ENCODE measurements at regions not wholly inside any gene's neighbourhood (a gene's known extent, or its start where the extent isn't known, plus 50 kb on each side); places are given as distances from the start of the nearest gene placed in this dataset.

- Mint-ChIP-seq H3K9me3 (peaks cover 5% of the 10 kb centered on the region), H3K4me1 (no peaks in the 10 kb centered on the region), H3K27me3 (ENCODE audit: low read depth) (no peaks in the 10 kb centered on the region), H3K27ac (no peak overlapping the region), H3K36me3 (peaks cover 2% of the 10 kb centered on the region), H3K4me3 (no peak overlapping the region)
- no peak for TF ChIP-seq CTCF (IDR thresholded peaks at IDR 0.05; ENCODE audit: unreplicated experiment)
- no peak for DNase-seq (ENCODE audit: low spot score in 2 of 2, unreplicated experiment in 2 of 2)
Measured at GRCh38 chr13:92967923-92968322, 258.7 kb upstream of the GPC6 start.

GRCh38 chr13:92972751-92973150, 253.9 kb upstream of the GPC6 start:
- no peak overlapping the region for H3K27ac Mint-ChIP-seq
- DNase-seq (ENCODE audit: low spot score in 2 of 2, unreplicated experiment in 2 of 2): no peak
- TF ChIP-seq CTCF (IDR thresholded peaks at IDR 0.05; ENCODE audit: unreplicated experiment): no peak
- no peaks in the 10 kb centered on the region for H3K36me3 Mint-ChIP-seq
- peaks cover 4% of the 10 kb centered on the region for H3K9me3 Mint-ChIP-seq
- H3K4me3 Mint-ChIP-seq: no peak overlapping the region
- no peaks in the 10 kb centered on the region for H3K27me3 Mint-ChIP-seq (ENCODE audit: low read depth)
- H3K4me1 Mint-ChIP-seq: no peaks in the 10 kb centered on the region

GRCh38 chr13:92974905-92975429, 251.6 kb upstream of the GPC6 start:
- Mint-ChIP-seq H3K27me3 (ENCODE audit: low read depth) (no peaks in the 10 kb centered on the region), H3K4me3 (no peak overlapping the region), H3K27ac (no peak overlapping the region), H3K4me1 (no peaks in the 10 kb centered on the region), H3K36me3 (no peaks in the 10 kb centered on the region), H3K9me3 (peaks cover 4% of the 10 kb centered on the region)
- DNase-seq (ENCODE audit: low spot score in 2 of 2, unreplicated experiment in 2 of 2): no peak
- TF ChIP-seq CTCF (IDR thresholded peaks at IDR 0.05; ENCODE audit: unreplicated experiment): no peak

- no peak overlapping the region for H3K4me3 Mint-ChIP-seq
- no peak overlapping the region for H3K27ac Mint-ChIP-seq
- no peaks in the 10 kb centered on the region for H3K4me1 Mint-ChIP-seq
- TF ChIP-seq CTCF (IDR thresholded peaks at IDR 0.05; ENCODE audit: unreplicated experiment): no peak
- H3K27me3 Mint-ChIP-seq (ENCODE audit: low read depth): no peaks in the 10 kb centered on the region
- no peak for DNase-seq (ENCODE audit: low spot score in 2 of 2, unreplicated experiment in 2 of 2)
- peaks cover 4% of the 10 kb centered on the region for H3K9me3 Mint-ChIP-seq
- H3K36me3 Mint-ChIP-seq: no peaks in the 10 kb centered on the region
Measured at GRCh38 chr13:92976657-92977056, 249.9 kb upstream of the GPC6 start.

GRCh38 chr13:92984151-92984550, 242.5 kb upstream of the GPC6 start:
- Mint-ChIP-seq H3K36me3 (no peaks in the 10 kb centered on the region), H3K9me3 (peaks cover 21% of the 10 kb centered on the region), H3K4me3 (no peak overlapping the region), H3K4me1 (no peaks in the 10 kb centered on the region), H3K27me3 (ENCODE audit: low read depth) (no peaks in the 10 kb centered on the region), H3K27ac (no peak overlapping the region)
- TF ChIP-seq CTCF (IDR thresholded peaks at IDR 0.05; ENCODE audit: unreplicated experiment): no peak
- DNase-seq (ENCODE audit: low spot score in 2 of 2, unreplicated experiment in 2 of 2): no peak

- TF ChIP-seq CTCF (IDR thresholded peaks at IDR 0.05; ENCODE audit: unreplicated experiment): no peak
- Mint-ChIP-seq H3K27me3 (ENCODE audit: low read depth) (no peaks in the 10 kb centered on the region), H3K9me3 (peaks cover 25% of the 10 kb centered on the region), H3K4me1 (peaks cover 5% of the 10 kb centered on the region), H3K36me3 (peaks cover 5% of the 10 kb centered on the region), H3K27ac (no peak overlapping the region), H3K4me3 (no peak overlapping the region)
- no peak for DNase-seq (ENCODE audit: low spot score in 2 of 2, unreplicated experiment in 2 of 2)
Measured at GRCh38 chr13:92989301-92989700, 237.3 kb upstream of the GPC6 start.

All from mesothelial cell of epicardium (in vitro differentiated cells).